Gastrocnemius medialis (tissue), 4 donors: ENCODE measurements at regions not wholly inside any gene's neighbourhood (a gene's known extent, or its start where the extent isn't known, plus 50 kb on each side); places are given as distances from the start of the nearest gene placed in this dataset.

Experiments
- POLR2A ChIP-seq, 2 donors: fragments of 450-650 bp; IDR thresholded peaks; one replicate each; pipeline ENCODE4 v1.6.1; 2017; ENCODE audit warnings: antibody characterized with exemption in 2 of 2, mild to moderate bottlenecking in 2 of 2, moderate library complexity in 2 of 2
- TF ChIP-seq, protein P1 (sequence below), 5 experiments: fragments of 450-650 bp in 3 of 5; fragments of 200-600 bp in 2 of 5; sonication (generic) in 2 of 5; IDR thresholded peaks in 4 of 5; conservative IDR thresholded peaks in 1 of 5; 1 replicate in 4 of 5; 2 replicates in 1 of 5; pipeline ENCODE4 v1.5.1; 2016 to 2019; ENCODE audit warnings: antibody characterized with exemption in 5 of 5, mild to moderate bottlenecking in 3 of 5, moderate library complexity in 3 of 5

GRCh38 chr10:125249948-125250347 lies 89.6 kb upstream of the CTBP2 start:
- TF ChIP-seq, protein P1, sequence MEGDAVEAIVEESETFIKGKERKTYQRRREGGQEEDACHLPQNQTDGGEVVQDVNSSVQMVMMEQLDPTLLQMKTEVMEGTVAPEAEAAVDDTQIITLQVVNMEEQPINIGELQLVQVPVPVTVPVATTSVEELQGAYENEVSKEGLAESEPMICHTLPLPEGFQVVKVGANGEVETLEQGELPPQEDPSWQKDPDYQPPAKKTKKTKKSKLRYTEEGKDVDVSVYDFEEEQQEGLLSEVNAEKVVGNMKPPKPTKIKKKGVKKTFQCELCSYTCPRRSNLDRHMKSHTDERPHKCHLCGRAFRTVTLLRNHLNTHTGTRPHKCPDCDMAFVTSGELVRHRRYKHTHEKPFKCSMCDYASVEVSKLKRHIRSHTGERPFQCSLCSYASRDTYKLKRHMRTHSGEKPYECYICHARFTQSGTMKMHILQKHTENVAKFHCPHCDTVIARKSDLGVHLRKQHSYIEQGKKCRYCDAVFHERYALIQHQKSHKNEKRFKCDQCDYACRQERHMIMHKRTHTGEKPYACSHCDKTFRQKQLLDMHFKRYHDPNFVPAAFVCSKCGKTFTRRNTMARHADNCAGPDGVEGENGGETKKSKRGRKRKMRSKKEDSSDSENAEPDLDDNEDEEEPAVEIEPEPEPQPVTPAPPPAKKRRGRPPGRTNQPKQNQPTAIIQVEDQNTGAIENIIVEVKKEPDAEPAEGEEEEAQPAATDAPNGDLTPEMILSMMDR (IDR thresholded peaks at IDR 0.05 in 4 of 5, conservative IDR thresholded peaks at IDR 0.05 in 1 of 5), result no peak
- no peak for TF ChIP-seq POLR2A (IDR thresholded peaks at IDR 0.05)
